GM12891 (cell line): ENCODE measurements at regions not wholly inside any gene's neighbourhood (a gene's known extent, or its start where the extent isn't known, plus 50 kb on each side); places are given as distances from the start of the nearest gene placed in this dataset.

Experiments used
- POLR2AphosphoS5 ChIP-seq: IDR thresholded peaks from 2 replicates; pipeline ENCODE4 v1.6.1; 2011; ENCODE audit warnings: low read depth, low read length, control low read depth
- TAF1 ChIP-seq: IDR thresholded peaks from 2 replicates; pipeline ENCODE4 v1.6.1; 2011; ENCODE audit warnings: low read depth, low read length, control low read depth

DNA sequence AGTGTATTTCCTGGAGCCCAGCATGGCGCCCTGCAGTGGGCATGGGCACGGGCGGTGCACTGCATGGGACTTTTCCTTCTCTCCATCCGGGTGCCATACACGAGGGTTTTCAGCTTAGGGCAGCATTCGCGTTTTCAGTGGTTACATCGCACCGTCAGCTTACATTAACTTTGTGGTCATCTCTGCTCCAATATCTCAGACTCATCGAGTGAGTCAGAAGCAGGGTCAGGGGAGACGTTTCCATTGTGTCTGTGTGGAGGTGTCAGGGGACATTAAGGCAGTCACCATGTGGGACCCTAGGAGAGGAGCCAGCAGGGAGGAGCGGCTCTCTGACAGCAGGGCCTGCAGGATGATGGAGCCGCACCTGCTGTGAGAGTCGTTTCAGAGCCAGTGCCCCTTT is 541.0 kb downstream of the FGF9 start:
- no peak for TF ChIP-seq POLR2AphosphoS5
- TF ChIP-seq TAF1 = no peak
